ENCODE measurements at regions not wholly inside any gene's neighbourhood (a gene's known extent, or its start where the extent isn't known, plus 50 kb on each side); places are given as distances from the start of the nearest gene placed in this dataset.

GRCh38 chr2:125713533-125713932 lies 942.4 kb upstream of the GYPC start:
- TF ChIP-seq, protein P1, sequence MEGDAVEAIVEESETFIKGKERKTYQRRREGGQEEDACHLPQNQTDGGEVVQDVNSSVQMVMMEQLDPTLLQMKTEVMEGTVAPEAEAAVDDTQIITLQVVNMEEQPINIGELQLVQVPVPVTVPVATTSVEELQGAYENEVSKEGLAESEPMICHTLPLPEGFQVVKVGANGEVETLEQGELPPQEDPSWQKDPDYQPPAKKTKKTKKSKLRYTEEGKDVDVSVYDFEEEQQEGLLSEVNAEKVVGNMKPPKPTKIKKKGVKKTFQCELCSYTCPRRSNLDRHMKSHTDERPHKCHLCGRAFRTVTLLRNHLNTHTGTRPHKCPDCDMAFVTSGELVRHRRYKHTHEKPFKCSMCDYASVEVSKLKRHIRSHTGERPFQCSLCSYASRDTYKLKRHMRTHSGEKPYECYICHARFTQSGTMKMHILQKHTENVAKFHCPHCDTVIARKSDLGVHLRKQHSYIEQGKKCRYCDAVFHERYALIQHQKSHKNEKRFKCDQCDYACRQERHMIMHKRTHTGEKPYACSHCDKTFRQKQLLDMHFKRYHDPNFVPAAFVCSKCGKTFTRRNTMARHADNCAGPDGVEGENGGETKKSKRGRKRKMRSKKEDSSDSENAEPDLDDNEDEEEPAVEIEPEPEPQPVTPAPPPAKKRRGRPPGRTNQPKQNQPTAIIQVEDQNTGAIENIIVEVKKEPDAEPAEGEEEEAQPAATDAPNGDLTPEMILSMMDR (conservative IDR thresholded peaks at IDR 0.05; ENCODE audit: low read depth, low read length): no peak
- TF ChIP-seq EZH2 (IDR thresholded peaks at IDR 0.05; ENCODE audit: low read length, unreplicated experiment) (no peak), EZH2phosphoT487 (IDR thresholded peaks at IDR 0.05; ENCODE audit: borderline replicate concordance, low read length) (no peak)
- H3F3A ChIP-seq (ENCODE audit: low read length, unreplicated experiment): no peaks in the 10 kb centered on the region
- CTCF ChIA-PET: no interaction called here
- no peak overlapping the region for H3K4me3 ChIP-seq (ENCODE audit: low read length)
- POLR2A ChIA-PET (ENCODE audit: unreplicated experiment): no interaction called here
- no TSS peak for BruUV-seq (replicated peaks)
- no peaks in the 10 kb centered on the region for H3K4me1 ChIP-seq (ENCODE audit: insufficient read depth, low read length)
- peaks cover 3% of the 10 kb centered on the region; the same call in 1 of the 2 replicates for H3K9me3 ChIP-seq (ENCODE audit: low read length)
- ATAC-seq (no peak), DNase-seq (no peak)
- H3K4me2 ChIP-seq (ENCODE audit: low read length): no peak overlapping the region
- no peak overlapping the region for H2AFZ ChIP-seq (ENCODE audit: low read length)
- H3K27ac ChIP-seq (ENCODE audit: low read length): no peak overlapping the region
- H3K36me3 ChIP-seq (ENCODE audit: low read depth, low read length): no peaks in the 10 kb centered on the region
- no peaks in the 10 kb centered on the region for H3K79me2 ChIP-seq (ENCODE audit: low read length)
- intact Hi-C loops (cut with micrococcal nuclease): no loop called here
- no peaks in the 10 kb centered on the region for H3K27me3 ChIP-seq (ENCODE audit: low read length)
- no peaks in the 10 kb centered on the region for H4K20me1 ChIP-seq (ENCODE audit: low read length)
- H3K9me2 ChIP-seq (replicated peaks; ENCODE audit: low read length): no peaks in the 10 kb centered on the region
- no peak overlapping the region for H3K9ac ChIP-seq (ENCODE audit: low read length)

DNA sequence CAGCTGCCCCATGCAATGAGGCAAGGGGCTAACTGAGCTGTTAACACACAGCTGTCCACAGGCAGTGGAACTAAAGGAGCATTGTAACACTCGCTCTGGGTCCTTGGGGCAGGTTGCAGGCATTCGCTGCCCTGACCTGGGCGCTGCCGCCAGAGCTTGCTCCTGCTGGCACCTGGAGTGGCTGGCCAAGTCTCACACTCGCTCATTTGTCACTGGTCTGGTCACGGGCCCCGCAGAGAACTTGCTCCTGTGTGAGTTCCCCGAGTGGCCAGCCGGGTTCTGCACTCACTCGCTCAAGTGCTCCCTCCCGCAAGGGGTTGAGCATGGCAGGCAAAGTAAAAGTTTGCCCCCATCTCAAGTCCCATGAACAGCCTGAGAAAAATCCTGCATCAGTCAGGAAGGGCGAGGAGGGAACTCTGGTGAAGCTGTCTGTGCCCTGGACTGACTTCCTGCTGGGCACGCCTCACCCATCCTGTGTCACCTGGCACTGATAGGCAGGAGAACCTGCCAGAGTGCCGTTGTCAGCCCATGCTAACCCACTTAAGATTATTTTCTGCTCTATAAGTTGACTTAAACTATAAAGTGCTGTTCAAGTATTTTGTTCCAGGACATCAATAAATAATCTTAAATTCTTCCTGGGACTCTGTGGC lies 934.8 kb upstream of the GYPC start:
- no peaks in the 10 kb centered on the region for H4K20me1 ChIP-seq (ENCODE audit: low read length)
- H3K27ac ChIP-seq (ENCODE audit: low read length): no peak overlapping the region
- no peak overlapping the region for H3K9ac ChIP-seq (ENCODE audit: low read length)
- H2AFZ ChIP-seq (ENCODE audit: low read length): no peak overlapping the region
- ATAC-seq (no peak), DNase-seq (no peak)
- TF ChIP-seq EZH2 (IDR thresholded peaks at IDR 0.05; ENCODE audit: low read length, unreplicated experiment): no peak
- H3K9me3 ChIP-seq (ENCODE audit: low read length): peaks cover 7% of the 10 kb centered on the region; the same call in 1 of the 2 replicates
- H3F3A ChIP-seq (ENCODE audit: low read length, unreplicated experiment): no peaks in the 10 kb centered on the region
- no peaks in the 10 kb centered on the region for H3K79me2 ChIP-seq (ENCODE audit: low read length)
- no peaks in the 10 kb centered on the region for H3K9me2 ChIP-seq (replicated peaks; ENCODE audit: low read length)
- CTCF ChIA-PET: no interaction called here
- H3K36me3 ChIP-seq (ENCODE audit: low read depth, low read length): no peaks in the 10 kb centered on the region
- intact Hi-C loops (cut with micrococcal nuclease): no loop called here
- POLR2A ChIA-PET (ENCODE audit: unreplicated experiment): no interaction called here
- no peak overlapping the region for H3K4me2 ChIP-seq (ENCODE audit: low read length)
- H3K4me3 ChIP-seq (ENCODE audit: low read length): no peak overlapping the region
- no peaks in the 10 kb centered on the region for H3K27me3 ChIP-seq (ENCODE audit: low read length)
- H3K4me1 ChIP-seq (ENCODE audit: insufficient read depth, low read length): no peaks in the 10 kb centered on the region
- no TSS peak for BruUV-seq (replicated peaks)

DNA sequence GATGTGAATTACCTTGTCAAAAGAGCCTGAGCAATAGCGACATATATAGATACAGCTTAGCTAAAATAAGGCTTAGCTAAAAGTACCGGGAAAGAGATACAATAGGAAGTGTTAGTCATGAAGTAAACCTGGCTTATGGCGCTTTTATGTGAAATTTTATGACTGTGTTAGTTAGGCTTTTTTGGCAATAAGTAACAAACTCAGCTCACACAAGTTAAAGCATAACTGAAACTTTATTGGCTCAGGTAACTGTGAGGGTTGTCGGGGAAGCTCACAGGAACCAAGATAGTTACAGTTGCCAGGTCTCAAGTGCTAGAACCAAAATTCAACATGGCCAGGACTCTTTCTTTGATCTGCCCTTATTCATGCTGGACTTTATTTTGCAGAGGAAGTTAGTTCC lies 925.0 kb upstream of the GYPC start:
- POLR2A ChIA-PET (ENCODE audit: unreplicated experiment): no interaction called here
- ATAC-seq: no peak

More for the DNA sequence above, 925.0 kb upstream of the GYPC start:
- no peaks in the 10 kb centered on the region for H3K9me3 ChIP-seq (ENCODE audit: low read length)
- no TSS peak for BruUV-seq (replicated peaks)
- TF ChIP-seq EZH2phosphoT487 (IDR thresholded peaks at IDR 0.05; ENCODE audit: borderline replicate concordance, low read length): no peak
- TF ChIP-seq, protein P1 (conservative IDR thresholded peaks at IDR 0.05; ENCODE audit: low read depth, low read length): no peak
- intact Hi-C loops (cut with micrococcal nuclease): no loop called here
- H3K36me3 ChIP-seq (ENCODE audit: low read depth, low read length): no peaks in the 10 kb centered on the region
- no peak overlapping the region for H3K9ac ChIP-seq (ENCODE audit: low read length)
- no peaks in the 10 kb centered on the region for H3K27me3 ChIP-seq (ENCODE audit: low read length)
- CTCF ChIA-PET: no interaction called here
- no peaks in the 10 kb centered on the region for H3K9me2 ChIP-seq (replicated peaks; ENCODE audit: low read length)
- no peaks in the 10 kb centered on the region for H4K20me1 ChIP-seq (ENCODE audit: low read length)
- no peak overlapping the region for H3K27ac ChIP-seq (ENCODE audit: low read length)
- DNase-seq: no peak
- no peaks in the 10 kb centered on the region for H3F3A ChIP-seq (ENCODE audit: low read length, unreplicated experiment)
- no peak overlapping the region for H3K4me3 ChIP-seq (ENCODE audit: low read length)
- no peaks in the 10 kb centered on the region for H3K79me2 ChIP-seq (ENCODE audit: low read length)
- H3K4me1 ChIP-seq (ENCODE audit: insufficient read depth, low read length): no peaks in the 10 kb centered on the region
- no peak overlapping the region for H2AFZ ChIP-seq (ENCODE audit: low read length)
- H3K4me2 ChIP-seq (ENCODE audit: low read length): no peak overlapping the region
